T-helper 1 cell treated with Interleukin-12 subunit alpha and Interleukin-12 subunit beta and Interleukin-4 antibody, amounts not matched to agents 30 μg/mL and 1 μg/mL, for 36 hours (primary cell): ENCODE measurements at regions not wholly inside any gene's neighbourhood (a gene's known extent, or its start where the extent isn't known, plus 50 kb on each side); places are given as distances from the start of the nearest gene placed in this dataset.
"Not testable (repeated sequence)": the region's sequence is repeated elsewhere in the genome, so short reads cannot be mapped to it uniquely, and the experiment has no call there.

Source experiments
- H3K27ac Mint-ChIP-seq: one replicate; pipeline ENCODE4 v1.8.0; 2021; ENCODE audit warnings: mild to moderate bottlenecking, mixed read lengths
- H3K27me3 Mint-ChIP-seq: one replicate; pipeline ENCODE4 v1.8.0; 2021; ENCODE audit warnings: low read depth, mixed read lengths
- H3K36me3 Mint-ChIP-seq: one replicate; pipeline ENCODE4 v1.8.0; 2021; ENCODE audit warnings: low read depth, mixed read lengths
- H3K4me1 Mint-ChIP-seq: one replicate; pipeline ENCODE4 v1.8.0; 2021; ENCODE audit warnings: low read depth, mixed read lengths
- H3K4me3 Mint-ChIP-seq: one replicate; pipeline ENCODE4 v1.8.0; 2021; ENCODE audit warnings: mild to moderate bottlenecking, moderate library complexity, mixed read lengths
- H3K9me3 Mint-ChIP-seq: one replicate; pipeline ENCODE4 v1.8.0; 2021; ENCODE audit warnings: mixed read lengths

DNA sequence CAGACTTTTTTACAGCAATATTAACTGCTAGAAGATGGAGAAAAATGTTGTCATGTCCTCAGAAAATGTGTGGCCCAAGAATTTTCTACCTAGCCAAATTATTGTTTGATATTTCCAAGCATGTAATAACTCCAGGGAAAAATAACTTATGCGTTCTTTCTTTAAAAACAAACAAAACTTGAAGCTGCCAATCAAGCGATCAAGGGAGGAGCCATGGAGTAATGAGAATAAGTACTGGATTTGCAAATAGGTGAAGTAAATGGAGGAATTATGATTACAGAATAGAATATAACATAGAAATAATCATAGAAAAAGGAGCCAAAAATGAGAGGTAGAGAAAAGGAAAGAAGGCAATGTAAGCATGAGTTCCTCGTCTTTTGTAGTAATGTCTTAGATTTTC, 225.3 kb downstream of the DLEU7 start:
- Mint-ChIP-seq H3K36me3 (no peaks in the 10 kb centered on the region), H3K9me3 (no peaks in the 10 kb centered on the region), H3K4me1 (peaks cover 5% of the 10 kb centered on the region), H3K27ac (no peak overlapping the region), H3K4me3 (no peak overlapping the region), H3K27me3 (peaks cover 17% of the 10 kb centered on the region)

GRCh38 chr13:50626101-50626547, 217.4 kb downstream of the DLEU7 start:
- no peak overlapping the region for H3K4me3 Mint-ChIP-seq
- H3K4me1 Mint-ChIP-seq: no peaks in the 10 kb centered on the region
- H3K36me3 Mint-ChIP-seq: no peaks in the 10 kb centered on the region

GRCh38 chr13:50627111-50627510, 216.4 kb downstream of the DLEU7 start:
- Mint-ChIP-seq H3K4me1 (no peaks in the 10 kb centered on the region), H3K36me3 (no peaks in the 10 kb centered on the region), H3K9me3 (no peaks in the 10 kb centered on the region), H3K4me3 (no peak overlapping the region), H3K27ac (no peak overlapping the region), H3K27me3 (peaks cover 17% of the 10 kb centered on the region)

More at GRCh38 chr13:50626101-50626547, 217.4 kb downstream of the DLEU7 start:
- H3K9me3 Mint-ChIP-seq: no peaks in the 10 kb centered on the region
- peaks cover 24% of the 10 kb centered on the region for H3K27me3 Mint-ChIP-seq
- no peak overlapping the region for H3K27ac Mint-ChIP-seq

DNA sequence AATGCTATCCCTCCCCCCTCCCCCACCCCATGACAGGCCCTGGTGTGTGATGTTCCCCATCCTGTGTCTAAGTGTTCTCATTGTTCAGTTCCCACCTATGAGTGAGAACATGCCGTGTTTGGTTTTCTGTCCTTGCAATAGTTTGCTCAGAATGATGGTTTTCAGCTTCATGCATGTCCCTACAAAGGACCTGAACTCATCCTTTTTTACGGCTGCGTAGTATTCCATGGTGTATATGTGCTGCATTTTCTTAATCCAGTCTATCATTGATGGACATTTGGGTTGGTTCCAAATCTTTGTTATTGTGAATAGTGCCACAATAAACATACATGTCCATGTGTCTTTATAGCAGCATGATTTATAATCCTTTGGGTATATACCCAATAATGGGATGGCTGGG, 215.0 kb downstream of the DLEU7 start:
- not testable (repeated sequence) for H3K4me1 Mint-ChIP-seq, H3K36me3 Mint-ChIP-seq, H3K9me3 Mint-ChIP-seq, H3K4me3 Mint-ChIP-seq, H3K27ac Mint-ChIP-seq, H3K27me3 Mint-ChIP-seq

GRCh38 chr13:50629497-50629896, 214.0 kb downstream of the DLEU7 start:
- Mint-ChIP-seq H3K27me3 (peaks cover 6% of the 10 kb centered on the region), H3K4me3 (no peak overlapping the region), H3K4me1 (no peaks in the 10 kb centered on the region), H3K9me3 (no peaks in the 10 kb centered on the region), H3K27ac (no peak overlapping the region), H3K36me3 (no peaks in the 10 kb centered on the region)

DNA sequence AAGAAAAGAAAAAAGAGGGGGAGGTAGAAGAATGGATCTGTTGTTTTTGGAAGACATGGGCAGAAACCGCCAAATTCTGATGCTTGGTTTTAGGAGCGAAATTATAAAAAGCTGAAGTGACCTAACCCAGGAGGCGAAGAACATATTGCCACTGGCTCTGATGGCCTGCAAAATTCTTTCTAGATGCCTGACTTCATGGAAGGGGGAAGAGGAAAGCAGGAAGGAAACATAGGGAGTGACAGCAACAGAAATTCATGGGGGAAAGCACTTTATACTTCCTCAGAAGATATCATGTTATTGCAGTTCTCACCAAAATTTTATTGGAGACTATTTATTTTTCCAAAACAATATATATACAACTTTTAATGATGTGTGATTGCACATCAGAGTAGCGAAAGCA, 213.5 kb downstream of the DLEU7 start:
- no peaks in the 10 kb centered on the region for H3K4me1 Mint-ChIP-seq
- no peaks in the 10 kb centered on the region for H3K9me3 Mint-ChIP-seq
- H3K36me3 Mint-ChIP-seq: no peaks in the 10 kb centered on the region
- no peak overlapping the region for H3K27ac Mint-ChIP-seq
- H3K27me3 Mint-ChIP-seq: peaks cover 2% of the 10 kb centered on the region
- no peak overlapping the region for H3K4me3 Mint-ChIP-seq

- Mint-ChIP-seq H3K27ac (no peak overlapping the region), H3K9me3 (no peaks in the 10 kb centered on the region), H3K4me1 (peaks cover 2% of the 10 kb centered on the region), H3K27me3 (no peaks in the 10 kb centered on the region), H3K4me3 (no peak overlapping the region), H3K36me3 (no peaks in the 10 kb centered on the region)
Measured at GRCh38 chr13:50631041-50631440, 212.5 kb downstream of the DLEU7 start.

- Mint-ChIP-seq H3K9me3 (no peaks in the 10 kb centered on the region), H3K27ac (no peak overlapping the region), H3K36me3 (no peaks in the 10 kb centered on the region), H3K27me3 (no peaks in the 10 kb centered on the region), H3K4me1 (peaks cover 2% of the 10 kb centered on the region), H3K4me3 (no peak overlapping the region)
Measured at GRCh38 chr13:50634339-50634738, 209.2 kb downstream of the DLEU7 start.

GRCh38 chr13:50635504-50635903, 208.0 kb downstream of the DLEU7 start:
- Mint-ChIP-seq H3K36me3 (no peaks in the 10 kb centered on the region), H3K9me3 (no peaks in the 10 kb centered on the region), H3K4me1 (peaks cover 2% of the 10 kb centered on the region), H3K27ac (no peak overlapping the region), H3K27me3 (no peaks in the 10 kb centered on the region), H3K4me3 (no peak overlapping the region)

DNA sequence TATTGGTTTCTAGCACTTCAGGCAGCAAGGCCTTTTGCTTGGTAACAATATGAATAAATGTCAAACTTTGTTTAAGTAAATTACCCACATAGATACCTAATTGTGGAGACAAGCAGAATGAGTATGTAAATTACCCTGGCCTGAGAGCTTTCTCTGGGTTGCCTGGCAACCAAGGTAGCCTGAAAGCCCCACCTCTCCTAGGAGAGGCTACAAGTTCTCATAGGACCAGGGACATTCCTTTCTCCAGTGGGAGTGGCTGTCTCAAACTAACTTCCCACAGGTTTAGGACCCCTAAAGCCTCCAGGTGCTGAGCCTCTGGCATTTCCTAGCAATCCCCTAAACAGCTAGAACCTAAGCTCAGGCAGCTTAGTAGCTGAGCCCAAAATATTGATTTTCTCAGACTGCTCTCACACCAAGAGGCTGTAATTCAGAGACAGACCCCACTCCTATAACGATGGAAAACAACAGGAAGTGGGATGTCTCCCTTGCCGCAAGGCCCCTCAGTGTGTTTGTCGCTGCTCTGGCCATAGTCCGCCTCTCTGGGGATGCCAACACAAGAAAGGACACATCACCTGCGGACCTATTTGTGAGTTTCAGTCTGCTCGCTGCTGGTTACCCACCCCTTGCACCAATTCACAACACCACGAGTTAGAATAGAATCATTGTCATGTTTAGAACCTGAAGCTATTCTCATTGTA, 207.3 kb downstream of the DLEU7 start:
- no peaks in the 10 kb centered on the region for H3K9me3 Mint-ChIP-seq
- H3K27me3 Mint-ChIP-seq: peaks cover 4% of the 10 kb centered on the region
- H3K27ac Mint-ChIP-seq: no peak overlapping the region
- no peak overlapping the region for H3K4me3 Mint-ChIP-seq
- H3K36me3 Mint-ChIP-seq: no peaks in the 10 kb centered on the region
- peaks cover 2% of the 10 kb centered on the region for H3K4me1 Mint-ChIP-seq

- H3K36me3 Mint-ChIP-seq: no peaks in the 10 kb centered on the region
Measured at GRCh38 chr13:50643060-50643459, 200.4 kb downstream of the DLEU7 start.

GRCh38 chr13:50644081-50644871, 199.2 kb downstream of the DLEU7 start:
- H3K4me1 Mint-ChIP-seq: no peaks in the 10 kb centered on the region
- H3K27ac Mint-ChIP-seq: no peak overlapping the region
- H3K9me3 Mint-ChIP-seq: no peaks in the 10 kb centered on the region
- H3K27me3 Mint-ChIP-seq: peaks cover 4% of the 10 kb centered on the region
- no peak overlapping the region for H3K4me3 Mint-ChIP-seq
- H3K36me3 Mint-ChIP-seq: no peaks in the 10 kb centered on the region

More at GRCh38 chr13:50643060-50643459, 200.4 kb downstream of the DLEU7 start:
- Mint-ChIP-seq H3K27ac (no peak overlapping the region), H3K4me1 (no peaks in the 10 kb centered on the region), H3K4me3 (no peak overlapping the region), H3K27me3 (peaks cover 4% of the 10 kb centered on the region), H3K9me3 (no peaks in the 10 kb centered on the region)

GRCh38 chr13:50645092-50645491, 198.4 kb downstream of the DLEU7 start:
- Mint-ChIP-seq H3K27me3 (peaks cover 4% of the 10 kb centered on the region), H3K27ac (no peak overlapping the region), H3K4me3 (no peak overlapping the region), H3K9me3 (no peaks in the 10 kb centered on the region), H3K4me1 (no peaks in the 10 kb centered on the region), H3K36me3 (no peaks in the 10 kb centered on the region)

- Mint-ChIP-seq H3K36me3 (no peaks in the 10 kb centered on the region), H3K4me3 (no peak overlapping the region), H3K4me1 (peaks cover 4% of the 10 kb centered on the region), H3K27ac (no peak overlapping the region), H3K27me3 (peaks cover 4% of the 10 kb centered on the region), H3K9me3 (no peaks in the 10 kb centered on the region)
Measured at GRCh38 chr13:50646070-50646469, 197.4 kb downstream of the DLEU7 start.

GRCh38 chr13:50649211-50649610, 194.3 kb downstream of the DLEU7 start:
- Mint-ChIP-seq H3K4me3 (no peak overlapping the region), H3K27ac (no peak overlapping the region), H3K27me3 (peaks cover 11% of the 10 kb centered on the region), H3K4me1 (peaks cover 4% of the 10 kb centered on the region), H3K36me3 (no peaks in the 10 kb centered on the region), H3K9me3 (no peaks in the 10 kb centered on the region)
